GM21619 (cell line): ENCODE measurements at regions not wholly inside any gene's neighbourhood (a gene's known extent, or its start where the extent isn't known, plus 50 kb on each side); places are given as distances from the start of the nearest gene placed in this dataset.

Experiments used
- ATAC-seq: cut with Tn5 transposase; IDR thresholded peaks from one replicate; pipeline ENCODE4 v1.9.1; 2021; ENCODE audit not compliant: unreplicated experiment

DNA sequence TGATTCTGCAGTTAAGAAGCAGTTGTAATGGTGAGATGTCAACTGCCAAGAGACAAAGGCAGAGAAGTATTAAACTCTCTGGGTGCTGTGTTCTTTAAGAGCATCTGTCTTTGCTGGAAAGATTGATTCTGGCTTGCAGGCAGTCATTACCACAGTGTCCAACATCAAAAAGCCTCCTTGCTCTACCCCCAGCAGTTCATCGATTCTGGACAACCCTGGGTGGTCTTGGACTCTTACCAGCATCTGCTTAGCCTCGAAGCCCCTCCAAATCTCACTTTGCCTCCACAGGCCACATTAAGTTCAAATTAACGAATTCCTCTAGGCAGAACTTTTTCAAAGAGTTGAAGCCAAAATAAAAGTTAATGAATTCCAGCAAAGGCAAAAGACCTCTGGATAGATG, 1061.4 kb downstream of the TSN start:
- ATAC-seq = no peak

DNA sequence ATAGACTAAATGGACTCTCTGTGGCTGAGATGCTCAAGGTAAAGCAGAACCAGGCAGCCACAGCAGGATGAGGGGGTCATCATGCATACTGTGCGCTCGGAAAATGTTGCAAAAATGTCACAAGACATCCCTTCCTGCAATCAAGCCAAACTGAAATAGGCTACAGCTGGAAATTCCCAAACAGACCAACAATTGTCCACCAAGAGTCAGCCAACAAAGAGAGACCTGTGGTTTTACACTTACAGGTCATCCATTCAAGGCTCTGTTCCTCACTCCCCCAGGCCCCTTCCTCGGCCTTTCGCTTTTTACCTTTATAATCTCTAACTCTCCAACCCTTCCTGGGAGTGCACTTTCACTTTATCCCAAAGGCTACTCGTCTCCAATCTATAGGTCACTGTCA, 1066.9 kb downstream of the TSN start:
- ATAC-seq = no peak

DNA sequence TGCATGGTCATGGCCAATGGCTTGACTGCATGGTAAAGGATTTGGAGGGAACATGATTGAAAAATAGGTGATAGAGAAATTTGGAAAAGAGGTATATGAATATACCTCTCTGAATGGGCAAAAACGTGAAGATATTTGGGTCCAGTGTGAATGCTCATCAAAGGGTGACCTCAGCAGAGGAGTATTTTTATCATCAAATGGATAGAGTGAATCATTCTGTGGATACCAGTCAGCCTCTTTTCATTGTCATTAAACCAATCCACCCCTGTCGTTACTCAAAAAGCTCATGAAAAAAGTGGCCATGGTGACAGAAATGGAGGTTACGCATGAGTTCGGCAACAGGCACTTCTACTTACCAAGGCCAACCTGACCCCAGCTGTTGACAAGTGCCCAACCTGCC, 1074.7 kb downstream of the TSN start:
- ATAC-seq = no peak

DNA sequence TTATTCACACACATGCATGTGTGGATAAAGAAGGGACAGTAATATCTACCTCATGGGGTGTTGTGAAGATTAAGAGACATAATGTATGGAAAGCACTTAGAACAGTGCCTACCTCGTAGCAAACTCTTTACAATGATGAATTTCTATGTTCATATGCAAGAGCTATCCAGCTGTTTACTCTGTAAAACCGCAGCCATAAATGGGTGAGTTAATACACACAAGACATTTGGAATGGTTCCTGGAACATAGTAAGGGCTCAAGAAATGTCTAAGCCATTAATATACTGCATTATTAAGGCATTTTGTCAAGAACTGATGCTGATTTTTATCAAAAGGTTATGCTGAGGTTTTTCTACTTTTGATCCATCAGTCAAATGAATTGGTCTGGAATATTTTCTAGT, 1076.2 kb downstream of the TSN start:
- no peak for ATAC-seq

DNA sequence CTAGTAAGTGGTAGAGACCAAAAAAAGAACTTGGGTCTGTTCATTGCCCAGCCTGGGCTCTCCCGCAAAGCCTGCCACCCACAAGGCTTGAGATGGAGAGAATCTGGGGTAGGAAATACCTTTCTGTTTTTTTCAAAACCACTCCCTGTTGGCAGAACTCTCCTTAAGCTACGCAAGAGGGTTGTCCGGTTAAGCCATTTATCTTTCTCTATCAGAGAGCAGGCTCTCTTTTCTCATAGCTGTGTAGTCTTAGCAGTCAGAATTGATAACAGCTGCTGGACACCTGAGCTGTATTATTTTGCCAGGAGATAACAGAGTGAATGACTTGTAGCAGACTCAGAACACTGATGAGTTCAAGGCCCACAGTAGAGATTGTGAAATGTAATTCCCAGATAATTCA, 1088.1 kb downstream of the TSN start:
- no peak for ATAC-seq

DNA sequence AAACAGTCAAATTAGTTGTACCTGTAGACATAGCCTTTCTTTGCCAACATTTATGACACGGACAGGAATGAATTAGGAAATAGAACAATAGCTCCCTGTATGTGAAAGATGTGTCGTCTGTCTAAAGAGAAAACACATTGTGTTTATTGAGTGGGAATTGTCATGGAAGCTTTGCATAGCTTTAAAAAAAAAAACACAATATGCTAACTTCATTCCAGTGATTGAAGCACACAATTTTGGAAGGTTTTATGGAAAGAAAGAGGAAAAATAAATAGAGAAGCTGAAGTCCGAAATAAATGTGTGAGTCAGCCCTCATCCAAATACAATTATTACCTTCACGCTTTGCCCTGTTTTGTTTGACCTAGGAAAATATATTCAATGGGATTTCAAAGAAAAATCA, 1095.7 kb downstream of the TSN start:
- no peak for ATAC-seq

DNA sequence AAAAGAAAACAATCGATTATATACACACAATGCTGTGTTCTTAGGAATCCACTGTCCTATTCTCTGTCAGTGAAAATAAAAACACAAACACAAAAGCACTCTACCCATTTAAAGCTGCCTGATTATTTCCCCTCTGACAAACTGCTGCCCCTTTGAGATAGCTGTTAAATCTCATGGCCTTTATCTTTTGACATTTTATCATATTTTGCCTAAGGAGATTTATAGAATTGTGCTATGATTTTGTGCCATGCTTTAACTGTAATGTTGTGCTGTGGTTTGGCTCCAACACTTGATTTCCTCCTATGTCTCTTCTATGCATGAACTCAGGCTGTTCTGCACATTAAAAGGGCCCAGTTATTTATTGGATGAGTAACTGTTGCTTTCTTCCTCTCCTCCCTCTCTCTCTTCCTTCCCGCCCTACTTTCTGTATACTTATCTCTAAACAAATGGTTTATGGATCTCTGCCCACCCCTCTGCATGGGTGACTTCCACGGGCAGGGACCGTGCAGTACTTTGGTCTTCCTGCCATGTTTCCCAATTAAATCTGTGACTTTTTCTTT, 1096.6 kb downstream of the TSN start:
- no peak for ATAC-seq

DNA sequence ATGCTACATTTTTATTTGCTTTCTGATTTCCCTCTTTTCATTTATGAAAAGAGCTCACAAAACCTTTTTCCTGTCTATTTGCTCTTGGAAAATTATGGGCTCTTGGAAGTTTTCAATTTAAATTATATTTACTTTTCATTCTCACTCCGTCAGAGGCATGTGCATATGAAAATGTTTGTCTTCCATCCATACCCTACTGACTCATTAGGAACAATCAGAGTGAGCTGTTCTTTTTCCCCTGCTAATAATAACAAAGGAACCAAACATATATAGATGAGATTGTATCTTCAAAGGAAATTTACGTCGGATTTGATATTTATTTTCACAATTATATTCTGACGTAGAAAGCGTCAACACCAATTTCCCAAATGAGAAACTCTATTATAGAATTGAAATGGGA, 1101.2 kb downstream of the TSN start:
- ATAC-seq = no peak

DNA sequence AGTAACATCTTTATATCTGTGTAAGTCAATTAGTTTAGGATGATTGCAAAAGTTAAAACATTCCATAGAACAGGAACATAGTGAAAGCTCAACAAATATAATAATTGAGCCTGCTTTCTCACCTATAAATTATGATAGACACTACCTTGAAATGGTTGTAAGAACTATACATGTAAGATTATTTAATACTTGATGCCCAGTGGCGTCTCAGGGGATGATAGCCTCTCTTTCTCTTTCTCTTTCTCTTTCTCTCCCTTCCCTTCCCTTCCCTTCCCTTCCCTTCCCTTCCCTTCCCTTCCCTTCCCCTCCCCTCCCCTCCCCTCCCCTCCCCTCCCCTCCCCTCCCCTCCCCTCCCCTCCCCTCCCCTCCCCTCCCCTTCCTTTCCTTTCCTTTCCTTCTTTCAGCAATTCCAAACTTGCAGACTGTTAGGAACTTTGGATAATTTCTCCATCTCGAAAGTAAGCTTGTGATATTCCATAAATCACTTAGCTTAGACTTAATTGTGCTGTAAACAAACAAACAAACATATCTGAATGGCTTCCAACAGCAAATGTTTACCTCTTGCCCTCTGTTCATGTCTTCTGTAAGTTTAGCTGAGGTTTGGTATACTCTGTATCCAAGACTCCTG, 1102.7 kb downstream of the TSN start:
- ATAC-seq = no peak

DNA sequence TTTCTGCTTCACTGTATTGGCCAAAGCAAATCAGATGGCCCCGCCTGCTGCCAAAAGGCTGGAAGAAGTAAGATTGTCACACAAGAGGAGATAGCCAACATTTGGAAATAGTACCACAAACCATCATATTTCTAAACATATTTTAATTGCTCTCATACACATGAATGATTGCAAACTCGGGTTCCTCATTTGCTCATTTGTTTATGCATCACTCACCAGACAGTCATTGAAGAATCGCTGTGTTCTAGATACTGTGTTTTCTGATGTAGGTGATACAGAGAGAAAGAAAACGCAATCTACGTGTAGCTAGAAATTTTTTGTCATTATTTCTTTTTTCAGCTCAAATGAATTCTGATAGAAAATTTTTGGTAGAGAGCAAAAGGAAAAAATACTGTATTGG, 1103.4 kb downstream of the TSN start:
- no peak for ATAC-seq

DNA sequence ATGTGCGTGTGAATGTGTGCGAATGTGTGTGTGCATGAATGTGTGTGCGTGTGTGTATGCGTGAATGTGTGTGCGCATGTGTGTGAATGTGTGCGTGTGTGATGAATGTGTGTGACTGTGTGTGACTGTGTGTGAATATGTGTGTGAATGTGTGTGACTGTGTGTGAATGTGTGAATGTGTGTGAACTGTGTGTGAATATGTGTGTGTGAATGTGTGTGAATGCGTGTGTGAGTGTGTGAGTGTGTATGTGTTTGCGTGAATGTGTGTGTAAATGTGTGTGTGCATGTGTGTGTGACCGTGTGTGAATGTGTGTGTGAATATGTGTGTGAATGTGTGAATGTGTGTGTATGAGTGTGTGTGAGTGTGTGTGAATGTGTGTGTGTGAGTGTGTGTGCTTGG, 1103.8 kb downstream of the TSN start:
- ATAC-seq = no peak

DNA sequence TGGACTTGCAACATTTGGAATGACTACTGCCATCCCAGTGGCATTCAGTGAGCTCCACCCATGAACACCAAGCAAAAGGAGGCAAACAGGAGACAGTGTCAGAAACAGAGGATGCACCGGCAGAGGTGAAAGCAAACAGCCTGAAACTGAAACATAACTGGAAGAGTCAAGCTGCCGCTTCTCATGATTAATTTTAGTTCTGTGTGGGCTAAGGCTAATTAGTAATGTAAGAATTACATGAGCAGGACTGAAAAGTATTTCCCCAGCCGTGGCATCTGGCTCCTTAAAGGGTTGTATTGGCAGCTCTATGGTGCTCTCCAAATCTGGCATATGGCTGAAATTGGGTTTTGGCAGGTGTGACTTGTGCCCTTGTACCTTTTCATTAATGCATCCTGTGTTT, 1108.1 kb downstream of the TSN start:
- peak; percentile 79 for ATAC-seq

DNA sequence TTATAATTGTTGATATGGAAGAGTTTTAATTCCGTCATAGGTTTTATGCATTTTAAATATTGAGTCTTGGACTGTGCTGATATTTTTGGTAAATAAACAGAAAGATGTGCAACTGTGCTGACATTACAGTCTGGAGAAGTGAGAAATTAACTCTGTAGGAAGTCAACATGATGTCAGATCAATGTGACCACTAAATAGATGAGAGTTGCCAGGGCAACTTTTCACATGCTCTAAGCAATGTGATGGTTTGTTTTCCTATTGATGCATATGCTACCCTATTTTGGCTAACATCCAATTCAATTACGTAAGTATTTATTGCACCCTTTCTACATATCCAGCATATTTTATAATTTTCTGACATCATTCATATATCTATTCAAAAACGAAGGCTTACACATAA, 1109.3 kb downstream of the TSN start:
- no peak for ATAC-seq

DNA sequence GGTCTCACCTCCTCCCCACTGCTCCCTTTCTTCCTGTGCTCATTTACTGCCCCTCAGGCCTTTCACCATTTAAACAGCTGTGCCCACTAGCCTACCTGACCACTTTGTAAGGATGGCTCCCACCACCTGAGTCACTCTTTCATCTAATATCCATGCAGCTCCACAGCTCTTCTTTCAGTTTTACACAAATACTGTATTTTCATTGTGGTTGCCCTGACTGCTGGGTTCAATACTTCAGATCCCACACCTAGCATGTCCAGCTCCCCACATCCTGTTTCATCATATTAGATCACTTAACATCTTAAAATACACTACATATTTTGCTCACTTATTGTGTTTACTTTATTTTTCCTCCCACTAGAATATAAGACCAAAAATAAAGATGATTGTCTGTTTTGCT, 1110.6 kb downstream of the TSN start:
- no peak for ATAC-seq

DNA sequence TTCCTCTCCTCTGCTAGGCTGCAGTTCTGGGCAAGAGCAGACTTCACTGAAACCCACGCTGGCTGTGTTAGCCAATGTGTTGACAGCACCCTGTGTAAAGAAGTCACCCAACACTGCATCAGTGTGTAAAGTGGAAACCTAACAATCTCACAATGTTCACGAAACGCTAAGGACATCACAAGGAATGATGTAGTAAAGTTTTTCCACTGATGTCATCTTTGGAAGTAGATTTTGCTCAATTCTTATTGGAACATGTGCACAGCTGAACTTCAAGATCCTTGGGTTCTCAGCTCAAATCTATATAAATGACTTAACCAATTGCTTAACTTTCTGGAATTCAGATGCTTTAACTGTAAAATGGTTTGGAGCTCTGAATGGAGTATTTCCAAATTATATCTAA, 1112.5 kb downstream of the TSN start:
- ATAC-seq = no peak

DNA sequence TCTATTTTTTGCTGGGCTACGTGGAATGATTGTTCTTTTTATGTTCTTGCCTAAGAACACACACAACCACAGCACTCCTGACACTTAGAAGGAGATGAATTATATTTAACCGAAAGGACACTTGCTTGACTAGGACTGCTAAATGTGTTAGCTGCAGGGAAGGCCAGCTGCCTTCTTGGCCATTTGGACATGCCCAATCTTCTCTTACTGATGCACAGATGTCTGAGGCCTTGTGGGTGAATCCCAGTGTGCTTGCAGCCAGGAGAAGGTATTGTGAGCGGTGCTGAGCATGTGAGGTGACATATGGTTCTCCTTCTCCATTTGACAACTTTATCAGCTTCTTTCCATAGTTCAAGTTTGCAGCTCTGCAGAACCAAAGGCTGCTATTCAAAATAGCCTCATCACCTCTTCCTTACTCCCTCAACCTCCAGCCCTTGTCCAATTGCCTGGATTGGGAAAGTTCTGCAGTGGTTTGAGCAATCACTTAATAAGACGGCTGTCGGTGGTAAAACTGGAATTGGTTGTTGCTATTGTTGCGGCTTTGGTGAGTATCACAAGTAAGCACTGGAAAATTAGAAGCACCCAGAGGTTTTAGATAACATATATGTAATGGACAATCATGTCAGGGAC, 1113.3 kb downstream of the TSN start:
- ATAC-seq = no peak

DNA sequence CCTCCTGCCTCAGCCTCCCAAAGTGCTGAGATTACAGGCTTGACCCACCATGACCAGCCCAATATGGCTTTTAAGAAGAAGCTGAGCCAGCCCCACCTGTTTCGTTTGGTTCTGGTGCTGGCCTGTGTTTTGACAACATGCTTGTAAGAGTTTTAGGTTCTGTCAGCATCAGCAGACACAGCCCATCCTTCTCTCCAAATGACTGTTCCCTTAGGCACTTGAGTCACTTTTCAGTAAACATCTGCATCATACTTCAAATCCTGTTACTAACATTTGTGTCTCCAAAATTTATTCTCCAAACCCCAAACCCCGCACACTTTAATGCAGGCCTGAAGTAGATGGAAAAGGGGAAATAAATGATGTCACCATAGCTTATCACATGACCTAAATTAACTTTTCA, 1118.5 kb downstream of the TSN start:
- no peak for ATAC-seq

DNA sequence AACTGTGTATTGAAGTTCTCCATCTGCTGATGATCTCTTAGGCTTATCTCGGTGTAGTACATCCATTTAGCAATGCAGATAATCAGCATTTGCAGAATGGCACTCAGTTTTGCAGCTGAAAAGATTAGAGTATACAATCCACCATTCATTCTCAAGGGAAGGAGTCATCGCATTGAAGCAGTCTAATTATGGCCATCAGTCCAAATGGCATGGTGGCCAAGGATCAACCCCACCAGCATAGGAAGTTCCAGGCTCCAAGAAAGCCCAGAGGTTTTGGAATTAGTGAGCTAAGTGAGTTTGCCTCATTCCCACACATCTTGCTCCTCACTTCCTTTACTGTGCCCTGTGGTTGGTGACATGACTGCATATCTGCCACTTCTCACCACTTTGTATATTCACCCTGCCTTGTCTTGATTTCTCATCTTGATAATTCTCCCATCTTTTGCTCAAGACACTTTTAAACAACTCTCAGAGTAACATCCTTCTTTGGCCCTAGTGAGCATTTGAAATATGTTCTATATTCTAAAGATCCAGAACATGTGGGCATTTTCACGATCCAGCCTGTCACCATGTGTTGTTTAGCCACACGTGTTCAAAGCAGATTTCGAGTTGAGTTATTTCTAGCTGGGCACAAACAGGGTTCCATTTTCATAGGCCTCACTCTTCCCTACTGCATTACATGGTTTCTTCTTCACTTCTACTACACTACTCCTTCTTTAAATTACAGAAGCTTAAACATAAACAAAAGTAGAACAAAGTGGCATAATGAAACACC, 1119.8 kb downstream of the TSN start:
- no peak for ATAC-seq

DNA sequence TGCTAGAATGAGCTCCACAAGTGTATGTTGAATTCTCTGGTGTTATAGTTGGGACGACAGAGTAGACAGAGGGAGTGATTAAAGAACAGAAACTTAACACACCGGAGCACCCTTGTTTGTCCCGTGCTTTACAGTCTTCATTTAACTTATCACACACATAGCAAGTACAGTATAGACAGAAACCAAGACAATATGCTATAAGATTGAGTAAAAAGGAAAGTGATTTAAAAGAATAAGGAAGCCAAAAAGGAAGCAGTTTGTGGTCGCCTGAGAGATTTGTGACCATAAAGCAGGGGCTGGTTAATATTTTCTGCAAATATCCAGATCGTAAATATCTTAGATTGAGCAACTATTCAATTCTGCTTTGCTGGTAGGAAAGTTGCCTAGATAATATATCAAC, 1128.4 kb downstream of the TSN start:
- peak; percentile 67 for ATAC-seq

DNA sequence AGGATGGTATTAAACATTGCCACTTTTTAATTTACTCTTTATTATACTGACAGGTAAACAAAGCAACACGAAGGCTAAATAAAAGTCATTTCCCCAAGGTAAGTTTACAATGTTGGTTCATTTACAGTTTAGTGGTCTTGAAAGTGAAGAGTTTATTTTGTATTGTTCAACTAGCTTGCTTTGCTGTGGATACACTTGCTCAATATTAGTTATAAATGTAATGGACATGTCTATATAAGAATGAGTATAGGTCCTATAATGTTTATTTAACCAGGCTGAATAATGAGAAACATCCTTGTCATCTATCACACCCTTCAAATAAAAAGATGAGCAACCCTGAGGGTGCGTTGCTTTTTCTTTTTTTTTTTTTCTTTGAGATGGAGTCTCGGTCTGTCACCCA, 1129.4 kb downstream of the TSN start:
- no peak for ATAC-seq

DNA sequence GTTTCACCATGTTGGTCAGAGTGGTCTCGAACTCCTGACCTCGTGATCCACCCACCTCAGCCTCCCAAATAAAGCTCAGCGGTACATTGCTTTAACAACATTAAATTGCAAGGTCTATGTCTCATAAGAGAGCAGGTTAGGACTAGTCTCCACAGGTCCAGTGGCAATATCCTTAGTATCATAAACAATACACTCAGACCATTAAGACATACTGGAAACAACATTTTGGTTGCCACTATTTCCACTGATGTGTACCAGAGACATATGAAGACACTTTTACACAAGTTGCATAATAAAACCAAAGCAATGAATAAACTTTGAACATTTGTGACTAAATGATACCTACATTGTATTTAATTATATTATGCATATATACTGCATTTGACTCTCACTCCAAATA, 1130.0 kb downstream of the TSN start:
- ATAC-seq = no peak

DNA sequence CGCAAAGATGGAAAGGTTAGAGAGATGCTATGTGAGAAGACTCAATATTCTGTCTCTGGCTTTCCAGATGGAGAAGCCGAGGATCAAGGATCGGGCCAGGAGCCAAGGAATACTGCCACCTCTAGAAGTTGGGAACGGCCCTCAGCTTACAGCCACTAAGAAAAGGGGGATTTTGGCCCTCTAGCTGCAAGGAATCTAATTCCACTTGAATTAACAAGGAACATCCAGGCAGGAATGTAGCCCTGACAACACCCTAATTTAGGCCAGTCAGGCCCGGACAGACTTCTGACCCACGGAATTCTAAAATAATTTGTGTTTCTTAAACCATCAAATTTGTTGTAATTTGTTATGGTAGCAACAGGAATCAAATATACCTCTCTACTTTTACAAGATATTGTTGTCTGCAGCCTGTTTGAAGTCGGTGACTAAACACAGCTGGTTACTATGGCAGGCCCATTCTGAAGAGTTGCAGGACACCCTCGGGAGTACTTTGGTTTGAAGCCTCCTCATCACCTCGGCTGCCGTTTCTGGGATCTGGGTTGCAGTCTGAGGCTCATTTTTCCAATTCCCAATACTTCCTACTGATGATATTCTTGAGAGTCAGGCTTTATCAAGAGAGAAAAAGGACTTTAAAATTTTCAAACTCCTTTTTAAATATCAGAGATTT, 1131.2 kb downstream of the TSN start:
- no peak for ATAC-seq
